PC-9 (cell line): ENCODE measurements at regions not wholly inside any gene's neighbourhood (a gene's known extent, or its start where the extent isn't known, plus 50 kb on each side); places are given as distances from the start of the nearest gene placed in this dataset.

Experiments
- BruUV-seq: library from RNA; stranded (reverse); fragments of 400-500 nt; replicated peaks from 2 replicates; lab custom pipeline; 2021; lab: Mats Ljungman, UMichigan
- CTCF ChIA-PET: fragments of 300-600 bp; sonication (Branson Sonifier 250); formaldehyde crosslinking; loops from one replicate; lab custom pipeline; 2022; ENCODE audit warnings: antibody characterized with exemption; lab: Charles Lee
- POLR2A ChIA-PET: fragments of 300-600 bp; sonication (Branson Sonifier 250); formaldehyde crosslinking; loops from one replicate; lab custom pipeline; 2022; ENCODE audit warnings: antibody characterized with exemption; ENCODE audit not compliant: unreplicated experiment; lab: Charles Lee
- DNase-seq, 2 experiments: peaks; one replicate each; pipeline versions ENCODE4 v3.0.0 to v3.0.0-alpha.2; 2015 to 2022; ENCODE audit warnings: mixed read lengths in 1 of 2
- H2AFZ ChIP-seq: fragments of 200-600 bp; sonication (generic); 2 replicates; pipeline ENCODE4 v1.8.1; 2017; ENCODE audit warnings: antibody characterized with exemption
- H3F3A ChIP-seq: fragments of 200-600 bp; sonication (generic); 2 replicates; pipeline ENCODE4 v1.8.1; 2017; ENCODE audit warnings: antibody characterized with exemption, mild to moderate bottlenecking, low read depth; ENCODE audit not compliant: insufficient read depth
- H3K27ac ChIP-seq: fragments of 200-600 bp; sonication (generic); 2 replicates; pipeline ENCODE4 v1.6.1; 2016; ENCODE audit warnings: mixed run types
- H3K27me3 ChIP-seq: fragments of 200-600 bp; sonication (generic); 2 replicates; pipeline ENCODE4 v1.6.1; 2016; ENCODE audit warnings: low read depth, mixed run types; ENCODE audit not compliant: insufficient read depth
- H3K36me3 ChIP-seq: fragments of 200-600 bp; sonication (generic); 2 replicates; pipeline ENCODE4 v1.6.1; 2016; ENCODE audit warnings: low read depth, mixed run types
- H3K4me1 ChIP-seq: fragments of 200-600 bp; sonication (generic); replicated peaks from 2 replicates; pipeline ENCODE4 v1.6.1; 2016; ENCODE audit warnings: mixed run types; ENCODE audit not compliant: insufficient read depth
- H3K4me2 ChIP-seq: fragments of 200-600 bp; sonication (generic); 2 replicates; pipeline ENCODE4 v1.6.1; 2017; ENCODE audit warnings: mixed run types
- H3K4me3 ChIP-seq: fragments of 200-600 bp; sonication (generic); 2 replicates; pipeline ENCODE4 v1.6.1; 2016; ENCODE audit warnings: mixed run types
- H3K79me2 ChIP-seq: fragments of 200-600 bp; sonication (generic); 2 replicates; pipeline ENCODE4 v1.6.1; 2017; ENCODE audit warnings: low read depth, mixed run types
- H3K9me2 ChIP-seq: fragments of 200-600 bp; sonication (generic); 2 replicates; pipeline ENCODE4 v1.8.1; 2017; ENCODE audit warnings: mild to moderate bottlenecking; ENCODE audit not compliant: insufficient read depth
- H3K9me3 ChIP-seq: fragments of 200-600 bp; sonication (generic); 2 replicates; pipeline ENCODE4 v1.8.1; 2016; ENCODE audit warnings: low read depth; ENCODE audit not compliant: insufficient read depth
- H4K20me1 ChIP-seq: fragments of 200-600 bp; sonication (generic); 2 replicates; pipeline ENCODE4 v1.8.1; 2017; ENCODE audit not compliant: insufficient read depth
- EZH2 ChIP-seq: fragments of 200-600 bp; sonication (generic); IDR thresholded peaks from 2 replicates; pipeline ENCODE4 v1.8.0; 2017; ENCODE audit warnings: antibody characterized with exemption, low read depth
- intact Hi-C: fragments of 100-400 bp; cut with micrococcal nuclease; formaldehyde crosslinking; loops from one replicate; pipeline ENCODE4 v1.10.0; 2022; ENCODE audit not compliant: unreplicated experiment
- TF ChIP-seq, protein P1 (sequence below): fragments of 200-600 bp; sonication (generic); conservative IDR thresholded peaks from 2 replicates; pipeline ENCODE4 v1.6.1; 2017; ENCODE audit warnings: mixed run types, antibody characterized with exemption, mild to moderate bottlenecking, moderate library complexity

GRCh38 chr13:66001140-66001539, 1229.0 kb downstream of the PCDH9 start:
- Histone ChIP-seq H3K27me3 (no peaks in the 10 kb centered on the region), H4K20me1 (no peaks in the 10 kb centered on the region), H2AFZ (no peak overlapping the region), H3K4me2 (no peak overlapping the region), H3K4me1 (no peaks in the 10 kb centered on the region), H3K36me3 (no peaks in the 10 kb centered on the region), H3K79me2 (no peaks in the 10 kb centered on the region), H3K27ac (no peak overlapping the region), H3K4me3 (no peak overlapping the region), H3F3A (no peaks in the 10 kb centered on the region), H3K9me2 (no peaks in the 10 kb centered on the region), H3K9me3 (no peaks in the 10 kb centered on the region; the same call in 1 of the 2 replicates)
- TF ChIP-seq EZH2, result no peak
- TF ChIP-seq, protein P1, sequence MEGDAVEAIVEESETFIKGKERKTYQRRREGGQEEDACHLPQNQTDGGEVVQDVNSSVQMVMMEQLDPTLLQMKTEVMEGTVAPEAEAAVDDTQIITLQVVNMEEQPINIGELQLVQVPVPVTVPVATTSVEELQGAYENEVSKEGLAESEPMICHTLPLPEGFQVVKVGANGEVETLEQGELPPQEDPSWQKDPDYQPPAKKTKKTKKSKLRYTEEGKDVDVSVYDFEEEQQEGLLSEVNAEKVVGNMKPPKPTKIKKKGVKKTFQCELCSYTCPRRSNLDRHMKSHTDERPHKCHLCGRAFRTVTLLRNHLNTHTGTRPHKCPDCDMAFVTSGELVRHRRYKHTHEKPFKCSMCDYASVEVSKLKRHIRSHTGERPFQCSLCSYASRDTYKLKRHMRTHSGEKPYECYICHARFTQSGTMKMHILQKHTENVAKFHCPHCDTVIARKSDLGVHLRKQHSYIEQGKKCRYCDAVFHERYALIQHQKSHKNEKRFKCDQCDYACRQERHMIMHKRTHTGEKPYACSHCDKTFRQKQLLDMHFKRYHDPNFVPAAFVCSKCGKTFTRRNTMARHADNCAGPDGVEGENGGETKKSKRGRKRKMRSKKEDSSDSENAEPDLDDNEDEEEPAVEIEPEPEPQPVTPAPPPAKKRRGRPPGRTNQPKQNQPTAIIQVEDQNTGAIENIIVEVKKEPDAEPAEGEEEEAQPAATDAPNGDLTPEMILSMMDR, result no peak
- no TSS peak for BruUV-seq
- CTCF ChIA-PET, result no interaction called here
- DNase-seq, result no peak
- intact Hi-C loops, result no loop called here
- POLR2A ChIA-PET, result interaction anchor here (0.6 kb wide), 1 partner anchor 182 kb away, joined by 8 read pairs; no protein-coding TSS in a partner anchor

GRCh38 chr13:65999411-65999810, 1230.7 kb downstream of the PCDH9 start:
- H3F3A ChIP-seq, result no peaks in the 10 kb centered on the region
- intact Hi-C loops, result no loop called here
- no peak overlapping the region for H3K27ac ChIP-seq
- no peaks in the 10 kb centered on the region for H3K27me3 ChIP-seq
- H4K20me1 ChIP-seq, result no peaks in the 10 kb centered on the region
- no peaks in the 10 kb centered on the region for H3K36me3 ChIP-seq
- no peak for DNase-seq
- no TSS peak for BruUV-seq
- POLR2A ChIA-PET, result no interaction called here
- no peak overlapping the region for H3K4me3 ChIP-seq
- no peaks in the 10 kb centered on the region for H3K4me1 ChIP-seq
- H3K9me3 ChIP-seq, result no peaks in the 10 kb centered on the region; the same call in 1 of the 2 replicates
- CTCF ChIA-PET, result no interaction called here
- no peak overlapping the region for H2AFZ ChIP-seq
- no peak for TF ChIP-seq EZH2
- TF ChIP-seq, protein P1, result no peak
- no peaks in the 10 kb centered on the region for H3K79me2 ChIP-seq
- H3K4me2 ChIP-seq, result no peak overlapping the region
- H3K9me2 ChIP-seq, result no peaks in the 10 kb centered on the region

GRCh38 chr13:65990684-65991083, 1239.5 kb downstream of the PCDH9 start:
- Histone ChIP-seq H2AFZ (no peak overlapping the region), H3K36me3 (no peaks in the 10 kb centered on the region), H3K4me2 (no peak overlapping the region), H3K9me3 (no peaks in the 10 kb centered on the region), H3K27ac (no peak overlapping the region), H3K27me3 (no peaks in the 10 kb centered on the region), H4K20me1 (no peaks in the 10 kb centered on the region), H3K4me1 (no peaks in the 10 kb centered on the region), H3F3A (no peaks in the 10 kb centered on the region), H3K9me2 (no peaks in the 10 kb centered on the region), H3K4me3 (no peak overlapping the region), H3K79me2 (no peaks in the 10 kb centered on the region)
- no peak for DNase-seq
- BruUV-seq, result no TSS peak
- intact Hi-C loops, result no loop called here
- ChIA-PET CTCF (no interaction called here), POLR2A (no interaction called here)
- no peak for TF ChIP-seq EZH2
- TF ChIP-seq, protein P1, result no peak
